ENCODE measurements at regions not wholly inside any gene's neighbourhood (a gene's known extent, or its start where the extent isn't known, plus 50 kb on each side); places are given as distances from the start of the nearest gene placed in this dataset.

GRCh38 chr3:86147119-86147518 lies 843.8 kb downstream of the VGLL3 start:
- no peak for TF ChIP-seq TCF7L2 (IDR thresholded peaks at IDR 0.05; ENCODE audit: low read depth, low read length)
- no peak for TF ChIP-seq POLR2AphosphoS5 (IDR thresholded peaks at IDR 0.05; ENCODE audit: low read depth, low read length)

All from Panc1 (cell line).